ENCODE measurements at regions not wholly inside any gene's neighbourhood (a gene's known extent, or its start where the extent isn't known, plus 50 kb on each side); places are given as distances from the start of the nearest gene placed in this dataset.

DNA sequence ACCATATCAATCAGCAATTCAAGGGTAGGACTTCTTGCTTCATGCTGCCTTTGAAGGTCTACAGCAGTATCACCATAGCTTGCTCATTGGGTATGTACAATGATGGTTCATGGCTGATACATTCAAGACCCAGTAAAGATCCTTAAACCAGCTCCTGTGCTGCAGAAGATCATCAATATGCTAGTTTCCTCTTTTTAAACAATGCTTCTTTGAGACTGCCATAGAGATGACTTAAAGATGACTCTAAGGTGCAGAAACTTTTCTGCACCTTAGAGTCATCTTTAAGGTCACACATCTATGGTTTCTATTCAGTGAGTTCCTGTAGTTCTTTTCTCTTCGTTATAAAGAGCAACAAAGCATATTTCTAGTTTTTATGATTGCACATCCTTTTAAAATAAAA lies 102.8 kb upstream of the KLHL14 start:
- no peak for TF ChIP-seq TAF1 (IDR thresholded peaks at IDR 0.05; ENCODE audit: low read depth)
- TF ChIP-seq, protein P1, sequence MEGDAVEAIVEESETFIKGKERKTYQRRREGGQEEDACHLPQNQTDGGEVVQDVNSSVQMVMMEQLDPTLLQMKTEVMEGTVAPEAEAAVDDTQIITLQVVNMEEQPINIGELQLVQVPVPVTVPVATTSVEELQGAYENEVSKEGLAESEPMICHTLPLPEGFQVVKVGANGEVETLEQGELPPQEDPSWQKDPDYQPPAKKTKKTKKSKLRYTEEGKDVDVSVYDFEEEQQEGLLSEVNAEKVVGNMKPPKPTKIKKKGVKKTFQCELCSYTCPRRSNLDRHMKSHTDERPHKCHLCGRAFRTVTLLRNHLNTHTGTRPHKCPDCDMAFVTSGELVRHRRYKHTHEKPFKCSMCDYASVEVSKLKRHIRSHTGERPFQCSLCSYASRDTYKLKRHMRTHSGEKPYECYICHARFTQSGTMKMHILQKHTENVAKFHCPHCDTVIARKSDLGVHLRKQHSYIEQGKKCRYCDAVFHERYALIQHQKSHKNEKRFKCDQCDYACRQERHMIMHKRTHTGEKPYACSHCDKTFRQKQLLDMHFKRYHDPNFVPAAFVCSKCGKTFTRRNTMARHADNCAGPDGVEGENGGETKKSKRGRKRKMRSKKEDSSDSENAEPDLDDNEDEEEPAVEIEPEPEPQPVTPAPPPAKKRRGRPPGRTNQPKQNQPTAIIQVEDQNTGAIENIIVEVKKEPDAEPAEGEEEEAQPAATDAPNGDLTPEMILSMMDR (IDR thresholded peaks at IDR 0.05; ENCODE audit: poor library complexity, severe bottlenecking) = no peak
